SK-N-SH (cell line): ENCODE measurements at regions not wholly inside any gene's neighbourhood (a gene's known extent, or its start where the extent isn't known, plus 50 kb on each side); places are given as distances from the start of the nearest gene placed in this dataset.

Experiments used
- CTCF ChIA-PET: fragments of 300-600, 350-600 bp; formaldehyde crosslinking; extraction: SDS; loops from one replicate; lab custom pipeline; 2021; lab: Yijun Ruan, JAX
- POLR2A ChIA-PET: fragments of 350-600 bp; sonication (Branson Sonifier 250); formaldehyde crosslinking; extraction: SDS; loops from one replicate; lab custom pipeline; 2020; ENCODE audit warnings: antibody characterized with exemption, inconsistent platforms; lab: Yijun Ruan, JAX
- DNase-seq: peaks from one replicate; pipeline ENCODE4 v3.0.0; 2012
- H2AFZ ChIP-seq: fragments of 200-600 bp; sonication (generic); 2 replicates; pipeline ENCODE4 v1.8.1; 2016; ENCODE audit warnings: antibody characterized with exemption, mild to moderate bottlenecking, low read depth
- H3F3A ChIP-seq: fragments of 200-600 bp; sonication (generic); replicated peaks from 2 replicates; pipeline ENCODE3; 2016; ENCODE audit warnings: antibody characterized with exemption, mild to moderate bottlenecking; ENCODE audit not compliant: insufficient read depth
- H3K27ac ChIP-seq, 2 experiments: fragments of 200-500 bp in 1 of 2; fragments of 200-600 bp in 1 of 2; sonication (Bioruptor generic) in 1 of 2; sonication (generic), shearing (Covaris generic) in 1 of 2; 2 replicates each; pipeline versions ENCODE4 v1.5.1 to v1.6.1; 2014 to 2016; ENCODE audit warnings: low read depth in 2 of 2, inconsistent platforms in 1 of 2, low read length in 1 of 2, mild to moderate bottlenecking in 1 of 2, mixed read lengths in 1 of 2
- H3K27me3 ChIP-seq: fragments of 200-600 bp; sonication (generic), shearing (Covaris generic); 2 replicates; pipeline ENCODE4 v1.6.1; 2016; ENCODE audit warnings: mixed run types; ENCODE audit not compliant: insufficient read depth
- H3K36me3 ChIP-seq, 2 experiments: fragments of 200-500 bp in 1 of 2; fragments of 200-600 bp in 1 of 2; sonication (Bioruptor generic) in 1 of 2; sonication (generic) in 1 of 2; replicated peaks in 1 of 2; 2 replicates each; pipeline versions ENCODE3 to v1.5.1; 2014 to 2016; ENCODE audit warnings: low read length in 1 of 2, mild to moderate bottlenecking in 1 of 2; ENCODE audit not compliant: insufficient read depth in 2 of 2, control insufficient read depth in 1 of 2
- H3K4me1 ChIP-seq, 2 experiments: fragments of 200-500 bp in 1 of 2; fragments of 200-600 bp in 1 of 2; sonication (Bioruptor generic) in 1 of 2; sonication (generic), shearing (Covaris generic) in 1 of 2; 2 replicates each; pipeline versions ENCODE4 v1.5.1 to v1.6.1; 2014 to 2016; ENCODE audit warnings: low read depth in 1 of 2, low read length in 1 of 2, mixed run types in 1 of 2; ENCODE audit not compliant: insufficient read depth in 2 of 2, control insufficient read depth in 1 of 2
- H3K4me2 ChIP-seq: fragments of 200-600 bp; sonication (generic), shearing (Covaris generic); 2 replicates; pipeline ENCODE4 v1.6.1; 2017; ENCODE audit warnings: mixed run types
- H3K4me3 ChIP-seq, 2 experiments: fragments of 200-500 bp in 1 of 2; fragments of 200-600 bp in 1 of 2; sonication (Bioruptor generic) in 1 of 2; sonication (generic), shearing (Covaris generic) in 1 of 2; 2 replicates each; pipeline versions ENCODE4 v1.5.1 to v1.8.1; 2014 to 2016; ENCODE audit warnings: low read depth in 2 of 2, inconsistent platforms in 1 of 2, low read length in 1 of 2, mild to moderate bottlenecking in 1 of 2, mixed read lengths in 1 of 2, moderate library complexity in 1 of 2
- H3K79me2 ChIP-seq: fragments of 200-600 bp; sonication (generic); 2 replicates; pipeline ENCODE4 v1.8.1; 2017; ENCODE audit warnings: mild to moderate bottlenecking; ENCODE audit not compliant: insufficient read depth
- H3K9ac ChIP-seq: fragments of 200-600 bp; sonication (generic); 2 replicates; pipeline ENCODE4 v1.6.1; 2017; ENCODE audit warnings: mixed run types
- H3K9me2 ChIP-seq: fragments of 200-600 bp; sonication (generic); 2 replicates; pipeline ENCODE4 v1.6.1; 2017; ENCODE audit warnings: mixed run types
- H3K9me3 ChIP-seq: fragments of 200-600 bp; sonication (generic); 2 replicates; pipeline ENCODE4 v1.6.1; 2017; ENCODE audit warnings: mixed run types, mild to moderate bottlenecking, moderate library complexity
- H4K20me1 ChIP-seq: fragments of 200-600 bp; sonication (generic); 2 replicates; pipeline ENCODE4 v1.6.1; 2017; ENCODE audit warnings: mild to moderate bottlenecking, mixed run types; ENCODE audit not compliant: insufficient read depth
- CHD2 ChIP-seq: fragments of 150-350 bp; IDR thresholded peaks from 2 replicates; pipeline ENCODE4 v1.6.1; 2018; ENCODE audit warnings: low read length; ENCODE audit not compliant: partially characterized antibody
- ELF1 ChIP-seq: IDR thresholded peaks from 2 replicates; pipeline ENCODE4 v1.4.0; 2012
- FOXJ3 ChIP-seq: sonication (generic); formaldehyde crosslinking; IDR thresholded peaks from 2 replicates; pipeline ENCODE4 v1.5.1; 2020; ENCODE audit warnings: mild to moderate bottlenecking, missing genetic modification reagents
- GATA2 ChIP-seq: sonication (generic); formaldehyde crosslinking; IDR thresholded peaks from 2 replicates; pipeline ENCODE4 v1.5.0; 2020; ENCODE audit warnings: mild to moderate bottlenecking, missing genetic modification reagents
- JUND ChIP-seq: IDR thresholded peaks from 2 replicates; pipeline ENCODE4 v1.4.0; 2012
- MEF2A ChIP-seq: IDR thresholded peaks from 2 replicates; pipeline ENCODE4 v1.4.0; 2012; ENCODE audit warnings: low read depth, borderline replicate concordance
- NFIC ChIP-seq: IDR thresholded peaks from 2 replicates; pipeline ENCODE4 v1.4.0; 2012; ENCODE audit warnings: borderline replicate concordance
- RAD21 ChIP-seq: IDR thresholded peaks from 2 replicates; pipeline ENCODE4 v1.6.1; 2012; ENCODE audit warnings: mild to moderate bottlenecking, low read length
- RCOR1 ChIP-seq: fragments of 150-350 bp; IDR thresholded peaks from 2 replicates; pipeline ENCODE4 v1.6.1; 2017; ENCODE audit warnings: antibody characterized with exemption, low read length
- SMC3 ChIP-seq: IDR thresholded peaks from 2 replicates; pipeline ENCODE4 v1.6.1; 2012; ENCODE audit warnings: low read depth, low read length, improper control_type of control experiment
- TCF12 ChIP-seq: IDR thresholded peaks from 2 replicates; pipeline ENCODE4 v1.4.0; 2012
- TEAD4 ChIP-seq: IDR thresholded peaks from 2 replicates; pipeline ENCODE4 v1.4.0; 2012; ENCODE audit warnings: mild to moderate bottlenecking, borderline replicate concordance; ENCODE audit not compliant: insufficient read depth
- WGBS: methylation state at CpG from one replicate; pipeline ENCODE4 v1.1.6; 2017; ENCODE audit warnings: low lambda C conversion rate; 5-methylcytosine and 5-hydroxymethylcytosine counted together
- TF ChIP-seq, protein P1 (sequence below): fragments of 150-350 bp; IDR thresholded peaks from 2 replicates; pipeline ENCODE4 v1.6.1; 2017; ENCODE audit warnings: antibody characterized with exemption, low read length, low read depth, borderline replicate concordance
- TF ChIP-seq, protein P2 (sequence below): IDR thresholded peaks from 2 replicates; pipeline ENCODE4; 2012

DNA sequence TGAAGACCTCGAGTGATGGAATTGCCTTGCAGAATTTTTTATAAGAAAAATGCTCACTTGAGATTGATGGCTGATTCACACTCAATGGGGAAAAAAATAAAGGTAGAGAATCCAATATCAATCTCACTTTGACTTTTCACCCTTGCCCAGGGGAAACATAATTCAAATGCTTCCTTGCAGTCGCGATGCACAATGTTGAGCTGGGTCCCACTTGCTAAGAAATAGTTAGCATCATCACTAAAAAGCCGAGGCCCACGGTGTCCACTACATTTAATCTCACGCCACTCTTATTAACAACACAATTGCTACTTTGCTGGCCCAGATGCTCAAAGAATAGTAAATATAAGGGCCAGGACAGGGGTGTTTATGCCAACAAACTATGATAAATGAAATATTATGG, 223.4 kb downstream of the SPTSSA start:
- H3K9me3 ChIP-seq: no peaks in the 10 kb centered on the region
- no peaks in the 10 kb centered on the region for H3K4me1 ChIP-seq
- no peaks in the 10 kb centered on the region for H3K9me2 ChIP-seq
- no peaks in the 10 kb centered on the region for H3K27me3 ChIP-seq
- H3F3A ChIP-seq: no peaks in the 10 kb centered on the region
- H2AFZ ChIP-seq: no peak overlapping the region
- ChIA-PET POLR2A (no interaction called here), CTCF (interaction anchor here (1.6 kb wide), 1 partner anchor 10 kb away, joined by 6 read pairs; no protein-coding TSS in a partner anchor)
- TF ChIP-seq SMC3 (no peak), FOXJ3 (no peak), GATA2 (CRISPR knock-in tag) (no peak), MEF2A (no peak), TCF12 (no peak), ELF1 (no peak), RCOR1 (no peak), JUND (no peak), RAD21 (no peak)
- TF ChIP-seq, protein P1, sequence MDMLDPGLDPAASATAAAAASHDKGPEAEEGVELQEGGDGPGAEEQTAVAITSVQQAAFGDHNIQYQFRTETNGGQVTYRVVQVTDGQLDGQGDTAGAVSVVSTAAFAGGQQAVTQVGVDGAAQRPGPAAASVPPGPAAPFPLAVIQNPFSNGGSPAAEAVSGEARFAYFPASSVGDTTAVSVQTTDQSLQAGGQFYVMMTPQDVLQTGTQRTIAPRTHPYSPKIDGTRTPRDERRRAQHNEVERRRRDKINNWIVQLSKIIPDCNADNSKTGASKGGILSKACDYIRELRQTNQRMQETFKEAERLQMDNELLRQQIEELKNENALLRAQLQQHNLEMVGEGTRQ: no peak
- WGBS: 61% methylated on average over 6 of the region's 6 CpGs
- no peak overlapping the region for H3K27ac ChIP-seq
- DNase-seq: no peak
- H4K20me1 ChIP-seq: no peaks in the 10 kb centered on the region
- H3K4me2 ChIP-seq: no peak overlapping the region
- H3K79me2 ChIP-seq: no peaks in the 10 kb centered on the region
- no peak overlapping the region for H3K9ac ChIP-seq
- H3K4me3 ChIP-seq: no peak overlapping the region
- no peaks in the 10 kb centered on the region for H3K36me3 ChIP-seq

DNA sequence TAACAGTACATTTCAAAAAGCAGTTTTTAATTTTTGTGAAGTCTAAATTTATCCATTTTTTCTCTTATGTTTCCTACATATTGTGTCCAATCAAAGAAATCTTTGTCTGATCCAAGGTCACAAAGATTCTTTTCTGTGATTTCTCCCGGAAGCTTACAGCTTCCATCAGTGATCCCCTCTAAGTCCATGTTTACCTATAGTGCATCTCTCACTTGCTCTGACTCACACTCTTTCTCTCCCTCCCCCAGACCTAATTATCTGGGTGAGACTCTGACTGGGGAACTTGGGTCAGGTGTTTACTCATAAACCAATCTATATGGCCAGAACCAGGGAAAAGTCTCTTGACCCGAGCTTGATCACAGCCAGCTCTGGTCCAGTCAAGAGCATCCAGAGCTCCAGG, 224.4 kb downstream of the SPTSSA start:
- H2AFZ ChIP-seq: no peak overlapping the region
- no peak overlapping the region for H3K27ac ChIP-seq
- H3K9me3 ChIP-seq: no peaks in the 10 kb centered on the region
- no peaks in the 10 kb centered on the region for H3K36me3 ChIP-seq
- CTCF ChIA-PET: interaction anchor here (1.1 kb wide), 1 partner anchor 9 kb away, joined by 3 read pairs; no protein-coding TSS in a partner anchor
- 50% methylated on average over 2 of the region's 2 CpGs for WGBS
- H3K9ac ChIP-seq: no peak overlapping the region
- H3K4me2 ChIP-seq: no peak overlapping the region
- no peak for DNase-seq
- H3K27me3 ChIP-seq: no peaks in the 10 kb centered on the region
- no peaks in the 10 kb centered on the region for H3K79me2 ChIP-seq
- H4K20me1 ChIP-seq: no peaks in the 10 kb centered on the region
- TF ChIP-seq RCOR1 (no peak), NFIC (no peak), TEAD4 (no peak), CHD2 (no peak)
- TF ChIP-seq, protein P2, sequence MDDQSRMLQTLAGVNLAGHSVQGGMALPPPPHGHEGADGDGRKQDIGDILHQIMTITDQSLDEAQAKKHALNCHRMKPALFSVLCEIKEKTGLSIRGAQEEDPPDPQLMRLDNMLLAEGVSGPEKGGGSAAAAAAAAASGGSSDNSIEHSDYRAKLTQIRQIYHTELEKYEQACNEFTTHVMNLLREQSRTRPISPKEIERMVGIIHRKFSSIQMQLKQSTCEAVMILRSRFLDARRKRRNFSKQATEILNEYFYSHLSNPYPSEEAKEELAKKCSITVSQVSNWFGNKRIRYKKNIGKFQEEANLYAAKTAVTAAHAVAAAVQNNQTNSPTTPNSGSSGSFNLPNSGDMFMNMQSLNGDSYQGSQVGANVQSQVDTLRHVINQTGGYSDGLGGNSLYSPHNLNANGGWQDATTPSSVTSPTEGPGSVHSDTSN: no peak
- TF ChIP-seq, all 33 proteins: peak for 0
- H3K9me2 ChIP-seq: no peaks in the 10 kb centered on the region
- POLR2A ChIA-PET: interaction anchor here (0.6 kb wide), 1 partner anchor 990 kb away, joined by 5 read pairs; no protein-coding TSS in a partner anchor
- H3K4me3 ChIP-seq: no peak overlapping the region
- H3K4me1 ChIP-seq: no peaks in the 10 kb centered on the region
- no peaks in the 10 kb centered on the region for H3F3A ChIP-seq
